AG09319 (cell line): ENCODE measurements at regions not wholly inside any gene's neighbourhood (a gene's known extent, or its start where the extent isn't known, plus 50 kb on each side); places are given as distances from the start of the nearest gene placed in this dataset.

ENCODE experiments used
- DNase-seq: peaks from one replicate; pipeline ENCODE4 v3.0.0-alpha.2; 2010; ENCODE audit warnings: low read depth; ENCODE audit errors: extremely low read depth
- CTCF ChIP-seq: IDR thresholded peaks from 2 replicates; pipeline ENCODE4 v1.5.1; 2011; ENCODE audit warnings: low read depth, mild to moderate bottlenecking, inconsistent platforms, low read length, moderate library complexity

- no peak for DNase-seq
- no peak for TF ChIP-seq CTCF
These were observed 115.9 kb upstream of the BEND6 start for GRCh38 chr6:56838965-56839364.

- no peak for TF ChIP-seq CTCF
- no peak for DNase-seq
These were observed 116.8 kb upstream of the BEND6 start for GRCh38 chr6:56838016-56838555.

GRCh38 chr6:56837322-56837894 is 117.5 kb upstream of the BEND6 start:
- no peak for TF ChIP-seq CTCF
- DNase-seq = no peak

GRCh38 chr6:56835612-56836011 is 119.3 kb upstream of the BEND6 start:
- no peak for DNase-seq
- TF ChIP-seq CTCF = no peak

- DNase-seq = no peak
- no peak for TF ChIP-seq CTCF
These were observed 121.0 kb upstream of the BEND6 start for GRCh38 chr6:56833873-56834272.

- no peak for TF ChIP-seq CTCF
- no peak for DNase-seq
These were observed 121.6 kb upstream of the BEND6 start for GRCh38 chr6:56833127-56833791.

- TF ChIP-seq CTCF = no peak
- no peak for DNase-seq
These were observed 122.7 kb upstream of the BEND6 start for GRCh38 chr6:56832225-56832624.
